ENCODE measurements at regions not wholly inside any gene's neighbourhood (a gene's known extent, or its start where the extent isn't known, plus 50 kb on each side); places are given as distances from the start of the nearest gene placed in this dataset.

GRCh38 chr2:176388861-176389260 lies 119.6 kb downstream of the MTX2 start:
- Histone ChIP-seq H3K4me1 (no peaks in the 10 kb centered on the region), H3K4me3 (no peak overlapping the region), H3K27ac (no peak overlapping the region), H3K9me3 (no peaks in the 10 kb centered on the region), H3K27me3 (no peaks in the 10 kb centered on the region), H3K36me3 (no peaks in the 10 kb centered on the region)
- DNase-seq (ENCODE audit: low spot score in 2 of 2), result no peak
- 89 to 92% methylated on average over 3 of the region's 3 CpGs for WGBS, 2 donors
- no peak for TF ChIP-seq EP300 (IDR thresholded peaks at IDR 0.05)
- TF ChIP-seq, protein P1, sequence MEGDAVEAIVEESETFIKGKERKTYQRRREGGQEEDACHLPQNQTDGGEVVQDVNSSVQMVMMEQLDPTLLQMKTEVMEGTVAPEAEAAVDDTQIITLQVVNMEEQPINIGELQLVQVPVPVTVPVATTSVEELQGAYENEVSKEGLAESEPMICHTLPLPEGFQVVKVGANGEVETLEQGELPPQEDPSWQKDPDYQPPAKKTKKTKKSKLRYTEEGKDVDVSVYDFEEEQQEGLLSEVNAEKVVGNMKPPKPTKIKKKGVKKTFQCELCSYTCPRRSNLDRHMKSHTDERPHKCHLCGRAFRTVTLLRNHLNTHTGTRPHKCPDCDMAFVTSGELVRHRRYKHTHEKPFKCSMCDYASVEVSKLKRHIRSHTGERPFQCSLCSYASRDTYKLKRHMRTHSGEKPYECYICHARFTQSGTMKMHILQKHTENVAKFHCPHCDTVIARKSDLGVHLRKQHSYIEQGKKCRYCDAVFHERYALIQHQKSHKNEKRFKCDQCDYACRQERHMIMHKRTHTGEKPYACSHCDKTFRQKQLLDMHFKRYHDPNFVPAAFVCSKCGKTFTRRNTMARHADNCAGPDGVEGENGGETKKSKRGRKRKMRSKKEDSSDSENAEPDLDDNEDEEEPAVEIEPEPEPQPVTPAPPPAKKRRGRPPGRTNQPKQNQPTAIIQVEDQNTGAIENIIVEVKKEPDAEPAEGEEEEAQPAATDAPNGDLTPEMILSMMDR (IDR thresholded peaks at IDR 0.05), result no peak
- no peak for TF ChIP-seq POLR2A (IDR thresholded peaks at IDR 0.05)

GRCh38 chr2:176390276-176391147 lies 121.3 kb downstream of the MTX2 start:
- TF ChIP-seq, protein P1 (IDR thresholded peaks at IDR 0.05), result no peak
- TF ChIP-seq POLR2A (IDR thresholded peaks at IDR 0.05) (no peak), EP300 (IDR thresholded peaks at IDR 0.05) (no peak)
- H3K9me3 ChIP-seq, result no peaks in the 10 kb centered on the region
- H3K27me3 ChIP-seq, result no peaks in the 10 kb centered on the region
- no peaks in the 10 kb centered on the region for H3K4me1 ChIP-seq
- no peak for DNase-seq (ENCODE audit: low spot score in 2 of 2)
- WGBS, 2 donors, result 48 to 56% methylated on average over 5 of the region's 5 CpGs
- H3K4me3 ChIP-seq, result no peak overlapping the region
- H3K36me3 ChIP-seq, result no peaks in the 10 kb centered on the region
- H3K27ac ChIP-seq, result no peak overlapping the region

DNA sequence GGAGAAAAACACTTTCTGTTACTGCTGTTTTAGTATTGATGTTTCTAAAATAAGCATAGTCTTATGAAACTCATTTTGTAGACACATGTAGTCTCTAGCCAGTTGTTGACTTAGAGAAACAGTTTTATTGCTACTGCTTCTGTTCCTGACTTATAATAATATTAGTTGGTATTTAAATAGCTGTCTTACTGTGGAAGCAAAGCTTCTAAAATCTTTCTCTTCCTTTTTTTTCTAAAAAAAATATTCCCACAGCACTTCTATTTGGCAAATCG lies 121.8 kb downstream of the MTX2 start:
- DNase-seq (ENCODE audit: low spot score in 2 of 2), result no peak
- no peaks in the 10 kb centered on the region for H3K27me3 ChIP-seq
- no peaks in the 10 kb centered on the region for H3K4me1 ChIP-seq
- 81 to 83% methylated on average over 1 of the region's 1 CpG for WGBS, 2 donors
- H3K9me3 ChIP-seq, result no peaks in the 10 kb centered on the region
- H3K4me3 ChIP-seq, result no peak overlapping the region
- no peak for TF ChIP-seq EP300 (IDR thresholded peaks at IDR 0.05)
- no peak for TF ChIP-seq POLR2A (IDR thresholded peaks at IDR 0.05)
- TF ChIP-seq, protein P1 (IDR thresholded peaks at IDR 0.05), result no peak
- H3K27ac ChIP-seq, result no peak overlapping the region
- no peaks in the 10 kb centered on the region for H3K36me3 ChIP-seq

GRCh38 chr2:176392249-176392648 lies 123.0 kb downstream of the MTX2 start:
- H3K27ac ChIP-seq, result no peak overlapping the region

More at GRCh38 chr2:176392249-176392648, 123.0 kb downstream of the MTX2 start:
- Histone ChIP-seq H3K4me3 (no peak overlapping the region), H3K9me3 (no peaks in the 10 kb centered on the region), H3K27me3 (no peaks in the 10 kb centered on the region), H3K36me3 (no peaks in the 10 kb centered on the region), H3K4me1 (no peaks in the 10 kb centered on the region)
- WGBS, 2 donors, result 64 to 76% methylated on average over 6 of the region's 6 CpGs
- DNase-seq (ENCODE audit: low spot score in 2 of 2), result no peak
- TF ChIP-seq, protein P1 (IDR thresholded peaks at IDR 0.05), result no peak
- TF ChIP-seq POLR2A (IDR thresholded peaks at IDR 0.05) (no peak), EP300 (IDR thresholded peaks at IDR 0.05) (no peak)
